ENCODE measurements at regions not wholly inside any gene's neighbourhood (a gene's known extent, or its start where the extent isn't known, plus 50 kb on each side); places are given as distances from the start of the nearest gene placed in this dataset.

GRCh38 chr16:62404842-62405611 lies 368.8 kb upstream of the CDH8 start:
- TF ChIP-seq REST (IDR thresholded peaks at IDR 0.05; ENCODE audit: insufficient read depth in 1 of 2, low read depth in 2 of 2, low read length in 2 of 2) = no peak
- TF ChIP-seq SIN3A (IDR thresholded peaks at IDR 0.05; ENCODE audit: borderline replicate concordance, insufficient read depth, low read length) = no peak

Measured in PFSK-1 (cell line).